MM.1S (cell line): ENCODE measurements at regions not wholly inside any gene's neighbourhood (a gene's known extent, or its start where the extent isn't known, plus 50 kb on each side); places are given as distances from the start of the nearest gene placed in this dataset.

Experiments used
- EZH2 ChIP-seq: fragments of 300-600 bp; sonication (generic); optimal IDR thresholded peaks from 2 replicates; pipeline ENCODE3; 2017; ENCODE audit warnings: low read depth, mild to moderate bottlenecking, antibody characterized with exemption, low read length, mixed read lengths
- EZH2phosphoT487 ChIP-seq: fragments of 300-600 bp; sonication (generic); IDR thresholded peaks from 2 replicates; pipeline ENCODE4 v1.6.1; 2018; ENCODE audit warnings: antibody characterized with exemption, low read length
- TF ChIP-seq, protein P1 (sequence below): fragments of 300-600 bp; sonication (generic); IDR thresholded peaks from 2 replicates; pipeline ENCODE4 v1.5.1; 2016; ENCODE audit warnings: antibody characterized with exemption, low read length, mixed read lengths

- TF ChIP-seq EZH2, result no peak
- TF ChIP-seq, protein P1, sequence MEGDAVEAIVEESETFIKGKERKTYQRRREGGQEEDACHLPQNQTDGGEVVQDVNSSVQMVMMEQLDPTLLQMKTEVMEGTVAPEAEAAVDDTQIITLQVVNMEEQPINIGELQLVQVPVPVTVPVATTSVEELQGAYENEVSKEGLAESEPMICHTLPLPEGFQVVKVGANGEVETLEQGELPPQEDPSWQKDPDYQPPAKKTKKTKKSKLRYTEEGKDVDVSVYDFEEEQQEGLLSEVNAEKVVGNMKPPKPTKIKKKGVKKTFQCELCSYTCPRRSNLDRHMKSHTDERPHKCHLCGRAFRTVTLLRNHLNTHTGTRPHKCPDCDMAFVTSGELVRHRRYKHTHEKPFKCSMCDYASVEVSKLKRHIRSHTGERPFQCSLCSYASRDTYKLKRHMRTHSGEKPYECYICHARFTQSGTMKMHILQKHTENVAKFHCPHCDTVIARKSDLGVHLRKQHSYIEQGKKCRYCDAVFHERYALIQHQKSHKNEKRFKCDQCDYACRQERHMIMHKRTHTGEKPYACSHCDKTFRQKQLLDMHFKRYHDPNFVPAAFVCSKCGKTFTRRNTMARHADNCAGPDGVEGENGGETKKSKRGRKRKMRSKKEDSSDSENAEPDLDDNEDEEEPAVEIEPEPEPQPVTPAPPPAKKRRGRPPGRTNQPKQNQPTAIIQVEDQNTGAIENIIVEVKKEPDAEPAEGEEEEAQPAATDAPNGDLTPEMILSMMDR, result no peak
- no peak for TF ChIP-seq EZH2phosphoT487
These were observed 357.8 kb upstream of the F9 start for GRCh38 chrX:139172731-139173130.
